ENCODE measurements at regions not wholly inside any gene's neighbourhood (a gene's known extent, or its start where the extent isn't known, plus 50 kb on each side); places are given as distances from the start of the nearest gene placed in this dataset.
A peak's percentile ranks its signal among the peaks of the same experiment; 100 is the strongest.

GRCh38 chr3:181383201-181383600, 328.5 kb upstream of the SOX2 start:
- H3K4me1 ChIP-seq (ENCODE audit: insufficient read depth, low read length, poor library complexity, severe bottlenecking): peaks cover 24% of the 10 kb centered on the region
- no peak for DNase-seq (ENCODE audit: low spot score)
- CTCF ChIA-PET: no interaction called here
- peak overlapping the region; percentile 57 for H3K27ac ChIP-seq (ENCODE audit: low read depth, low read length, poor library complexity, severe bottlenecking)
- no TSS peak for BruUV-seq (replicated peaks)
- no peaks in the 10 kb centered on the region for H3K27me3 ChIP-seq (replicated peaks; ENCODE audit: insufficient read depth, low read depth, low read length, poor library complexity)
- intact Hi-C loops (cut with micrococcal nuclease; ENCODE audit: unreplicated experiment): loop anchor here (1.0 kb wide), 1 partner anchor 20 kb away; no protein-coding TSS in a partner anchor
- H3K9me3 ChIP-seq (ENCODE audit: low read depth, low read length, poor library complexity, severe bottlenecking): no peaks in the 10 kb centered on the region
- no peak for TF ChIP-seq EZH2 (IDR thresholded peaks at IDR 0.05; ENCODE audit: borderline replicate concordance, low read depth, low read length, poor library complexity, severe bottlenecking)
- no peak for TF ChIP-seq CTCF (conservative IDR thresholded peaks at IDR 0.05; ENCODE audit: low read depth, low read length)
- no peak overlapping the region for H3K4me3 ChIP-seq (ENCODE audit: low read depth, low read length, poor library complexity, severe bottlenecking)
- POLR2A ChIA-PET (ENCODE audit: low non-redundant PET): interaction anchor here (1.1 kb wide), 1 partner anchor 251 kb away, joined by 3 read pairs; no protein-coding TSS in a partner anchor
- H3K36me3 ChIP-seq (ENCODE audit: insufficient read depth, low read length, poor library complexity, severe bottlenecking): no peaks in the 10 kb centered on the region

- Histone ChIP-seq H3K9me3 (ENCODE audit: low read depth, low read length, poor library complexity, severe bottlenecking) (no peaks in the 10 kb centered on the region), H3K36me3 (ENCODE audit: insufficient read depth, low read length, poor library complexity, severe bottlenecking) (no peaks in the 10 kb centered on the region), H3K27me3 (replicated peaks; ENCODE audit: insufficient read depth, low read depth, low read length, poor library complexity) (no peaks in the 10 kb centered on the region), H3K4me3 (ENCODE audit: low read depth, low read length, poor library complexity, severe bottlenecking) (no peak overlapping the region), H3K4me1 (ENCODE audit: insufficient read depth, low read length, poor library complexity, severe bottlenecking) (peaks cover 24% of the 10 kb centered on the region), H3K27ac (ENCODE audit: low read depth, low read length, poor library complexity, severe bottlenecking) (peak overlapping the region; percentile 57)
- intact Hi-C loops (cut with micrococcal nuclease; ENCODE audit: unreplicated experiment): loop anchor here (1.0 kb wide), 1 partner anchor 19 kb away; no protein-coding TSS in a partner anchor
- CTCF ChIA-PET: no interaction called here
- TF ChIP-seq CTCF (conservative IDR thresholded peaks at IDR 0.05; ENCODE audit: low read depth, low read length) (no peak), EZH2 (IDR thresholded peaks at IDR 0.05; ENCODE audit: borderline replicate concordance, low read depth, low read length, poor library complexity, severe bottlenecking) (no peak)
- DNase-seq (ENCODE audit: low spot score): no peak
- no TSS peak for BruUV-seq (replicated peaks)
- POLR2A ChIA-PET (ENCODE audit: low non-redundant PET): no interaction called here
These were observed 329.1 kb upstream of the SOX2 start for GRCh38 chr3:181382656-181383055.

GRCh38 chr3:181379278-181379677, 332.4 kb upstream of the SOX2 start:
- ChIA-PET POLR2A (ENCODE audit: low non-redundant PET) (no interaction called here), CTCF (no interaction called here)
- intact Hi-C loops (cut with micrococcal nuclease; ENCODE audit: unreplicated experiment): no loop called here
- H3K9me3 ChIP-seq (ENCODE audit: low read depth, low read length, poor library complexity, severe bottlenecking): no peaks in the 10 kb centered on the region
- TF ChIP-seq EZH2 (IDR thresholded peaks at IDR 0.05; ENCODE audit: borderline replicate concordance, low read depth, low read length, poor library complexity, severe bottlenecking) (no peak), CTCF (conservative IDR thresholded peaks at IDR 0.05; ENCODE audit: low read depth, low read length) (no peak)
- BruUV-seq (replicated peaks): no TSS peak
- peaks cover 14% of the 10 kb centered on the region for H3K4me1 ChIP-seq (ENCODE audit: insufficient read depth, low read length, poor library complexity, severe bottlenecking)
- H3K27ac ChIP-seq (ENCODE audit: low read depth, low read length, poor library complexity, severe bottlenecking): no peak overlapping the region
- H3K4me3 ChIP-seq (ENCODE audit: low read depth, low read length, poor library complexity, severe bottlenecking): no peak overlapping the region
- DNase-seq (ENCODE audit: low spot score): no peak
- no peaks in the 10 kb centered on the region for H3K27me3 ChIP-seq (replicated peaks; ENCODE audit: insufficient read depth, low read depth, low read length, poor library complexity)
- no peaks in the 10 kb centered on the region for H3K36me3 ChIP-seq (ENCODE audit: insufficient read depth, low read length, poor library complexity, severe bottlenecking)

All from A673 (cell line).